ENCODE measurements at regions not wholly inside any gene's neighbourhood (a gene's known extent, or its start where the extent isn't known, plus 50 kb on each side); places are given as distances from the start of the nearest gene placed in this dataset.

DNA sequence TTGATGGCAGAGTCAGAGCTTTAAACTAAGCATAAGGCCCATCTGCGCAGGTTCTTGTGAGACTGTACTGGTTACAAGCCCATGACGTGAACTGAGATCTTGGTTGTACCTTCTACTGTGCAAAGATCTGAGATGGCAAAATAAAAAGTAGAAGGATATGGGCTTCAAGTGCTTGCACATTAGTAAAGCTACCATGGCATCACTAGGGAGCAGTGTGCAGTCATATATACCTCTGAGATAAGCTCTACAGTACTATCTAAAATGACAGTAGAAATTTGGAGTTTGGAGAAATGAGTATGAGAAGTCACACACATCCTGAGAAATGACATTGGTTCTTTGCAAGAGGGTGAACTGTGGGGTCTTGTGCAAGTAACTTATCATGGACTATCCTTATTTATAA is 408.2 kb upstream of the PRR16 start:
- no peak overlapping the region for H3K4me3 Mint-ChIP-seq
- H3K27me3 Mint-ChIP-seq (ENCODE audit: low read depth): no peaks in the 10 kb centered on the region
- TF ChIP-seq CTCF (conservative IDR thresholded peaks at IDR 0.05): no peak
- no peaks in the 10 kb centered on the region for H3K9me3 Mint-ChIP-seq
- H3K4me1 Mint-ChIP-seq: no peaks in the 10 kb centered on the region
- DNase-seq (ENCODE audit: low read depth, low spot score): no peak
- H3K36me3 Mint-ChIP-seq (ENCODE audit: low read depth): no peaks in the 10 kb centered on the region
- no peak overlapping the region for H3K27ac Mint-ChIP-seq (ENCODE audit: unreplicated experiment)

GRCh38 chr5:120062515-120062917 is 401.6 kb upstream of the PRR16 start:
- no peak for DNase-seq (ENCODE audit: low read depth, low spot score)
- Mint-ChIP-seq H3K4me3 (no peak overlapping the region), H3K27ac (ENCODE audit: unreplicated experiment) (no peak overlapping the region), H3K4me1 (peaks cover 4% of the 10 kb centered on the region), H3K36me3 (ENCODE audit: low read depth) (no peaks in the 10 kb centered on the region), H3K27me3 (ENCODE audit: low read depth) (no peaks in the 10 kb centered on the region), H3K9me3 (no peaks in the 10 kb centered on the region)
- TF ChIP-seq CTCF (conservative IDR thresholded peaks at IDR 0.05): no peak

DNA sequence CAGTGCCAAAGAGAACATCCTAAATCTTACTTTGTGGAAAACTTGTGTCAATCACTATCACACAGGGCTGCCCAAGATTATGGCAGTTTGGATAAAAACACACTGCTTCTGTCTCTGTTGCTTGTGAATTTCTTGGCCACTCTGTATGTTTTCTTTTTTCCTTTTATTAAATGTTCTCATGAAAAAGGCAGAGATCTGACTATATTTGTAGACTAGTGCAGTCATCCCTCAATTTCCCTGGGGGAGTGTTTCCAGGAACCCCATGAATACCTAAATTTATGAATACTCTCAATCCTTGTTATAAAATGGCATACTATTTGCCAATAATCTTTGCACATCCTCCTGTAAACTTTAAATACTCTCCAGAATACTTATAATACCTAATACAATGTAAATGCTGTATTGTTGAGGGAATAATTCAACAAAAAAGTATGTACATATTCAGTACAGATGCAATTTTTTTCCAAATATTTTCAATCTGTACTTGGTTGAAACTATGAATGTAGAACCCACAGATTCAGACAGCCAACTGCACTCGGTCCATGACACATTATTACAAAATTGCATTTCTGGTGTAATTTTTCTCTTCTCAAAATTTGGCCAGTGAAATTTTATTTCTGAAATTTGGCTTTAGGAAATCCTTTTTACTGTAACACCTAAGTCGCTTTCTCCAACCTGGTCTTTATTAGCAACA is 391.9 kb upstream of the PRR16 start:
- DNase-seq (ENCODE audit: low read depth, low spot score): no peak
- Mint-ChIP-seq H3K4me3 (no peak overlapping the region), H3K27me3 (ENCODE audit: low read depth) (no peaks in the 10 kb centered on the region), H3K36me3 (ENCODE audit: low read depth) (no peaks in the 10 kb centered on the region), H3K9me3 (peaks cover 4% of the 10 kb centered on the region), H3K27ac (ENCODE audit: unreplicated experiment) (no peak overlapping the region), H3K4me1 (no peaks in the 10 kb centered on the region)
- no peak for TF ChIP-seq CTCF (conservative IDR thresholded peaks at IDR 0.05)

DNA sequence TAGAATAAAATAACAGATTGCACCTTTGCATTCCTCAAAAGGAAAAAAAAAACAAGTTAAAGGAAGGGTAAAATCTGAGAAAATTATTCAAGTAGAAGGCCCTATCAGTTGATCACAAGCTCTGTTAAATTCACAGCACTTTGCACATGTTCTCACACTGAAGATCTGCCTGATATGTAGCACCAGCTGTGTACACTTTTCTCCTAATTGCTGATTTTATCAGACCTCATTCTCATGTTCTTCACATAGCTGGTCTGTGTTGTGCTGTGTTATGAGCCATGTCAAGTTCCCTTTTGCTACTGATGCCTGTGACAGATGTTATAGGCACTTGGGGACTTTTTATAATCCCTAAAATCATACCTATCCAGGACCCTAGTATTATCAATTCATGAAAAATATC is 390.4 kb upstream of the PRR16 start:
- DNase-seq (ENCODE audit: low read depth, low spot score): no peak
- H3K27me3 Mint-ChIP-seq (ENCODE audit: low read depth): no peaks in the 10 kb centered on the region
- no peak for TF ChIP-seq CTCF (conservative IDR thresholded peaks at IDR 0.05)
- no peaks in the 10 kb centered on the region for H3K36me3 Mint-ChIP-seq (ENCODE audit: low read depth)
- no peak overlapping the region for H3K27ac Mint-ChIP-seq (ENCODE audit: unreplicated experiment)
- H3K4me3 Mint-ChIP-seq: no peak overlapping the region
- H3K4me1 Mint-ChIP-seq: no peaks in the 10 kb centered on the region
- peaks cover 4% of the 10 kb centered on the region for H3K9me3 Mint-ChIP-seq

DNA sequence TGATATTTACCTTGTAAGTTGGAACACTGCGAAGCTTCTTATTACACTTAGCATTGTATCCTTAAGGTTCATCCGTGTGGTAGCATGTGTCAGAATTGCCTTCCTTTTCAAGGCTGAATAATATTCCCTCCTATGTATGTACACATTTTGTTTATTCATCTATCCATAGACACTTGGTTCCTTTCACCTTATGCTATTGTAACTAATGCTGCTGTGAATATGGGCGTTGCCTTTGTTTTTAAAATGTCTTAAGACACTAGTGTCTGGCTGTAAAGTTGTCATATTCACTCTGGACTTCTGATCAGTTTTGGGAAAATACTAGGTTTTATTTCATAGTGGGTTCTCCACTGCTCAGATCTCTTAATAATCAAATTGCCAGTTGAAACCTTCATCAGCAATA is 383.3 kb upstream of the PRR16 start:
- H3K4me3 Mint-ChIP-seq: no peak overlapping the region
- no peak overlapping the region for H3K27ac Mint-ChIP-seq (ENCODE audit: unreplicated experiment)

More for the DNA sequence above, 383.3 kb upstream of the PRR16 start:
- H3K27me3 Mint-ChIP-seq (ENCODE audit: low read depth): no peaks in the 10 kb centered on the region
- TF ChIP-seq CTCF (conservative IDR thresholded peaks at IDR 0.05): no peak
- H3K4me1 Mint-ChIP-seq: no peaks in the 10 kb centered on the region
- H3K9me3 Mint-ChIP-seq: peaks cover 4% of the 10 kb centered on the region
- DNase-seq (ENCODE audit: low read depth, low spot score): no peak
- no peaks in the 10 kb centered on the region for H3K36me3 Mint-ChIP-seq (ENCODE audit: low read depth)
